Activated CD4-positive, alpha-beta T cell treated with anti-CD3 and anti-CD28 coated beads, Interleukin-2, amount 50 U/mL, for 1 hour (primary cell): ENCODE measurements at regions not wholly inside any gene's neighbourhood (a gene's known extent, or its start where the extent isn't known, plus 50 kb on each side); places are given as distances from the start of the nearest gene placed in this dataset.

Experiments used
- DNase-seq: peaks from one replicate; pipeline ENCODE4 v3.0.0-alpha.2; 2020

DNA sequence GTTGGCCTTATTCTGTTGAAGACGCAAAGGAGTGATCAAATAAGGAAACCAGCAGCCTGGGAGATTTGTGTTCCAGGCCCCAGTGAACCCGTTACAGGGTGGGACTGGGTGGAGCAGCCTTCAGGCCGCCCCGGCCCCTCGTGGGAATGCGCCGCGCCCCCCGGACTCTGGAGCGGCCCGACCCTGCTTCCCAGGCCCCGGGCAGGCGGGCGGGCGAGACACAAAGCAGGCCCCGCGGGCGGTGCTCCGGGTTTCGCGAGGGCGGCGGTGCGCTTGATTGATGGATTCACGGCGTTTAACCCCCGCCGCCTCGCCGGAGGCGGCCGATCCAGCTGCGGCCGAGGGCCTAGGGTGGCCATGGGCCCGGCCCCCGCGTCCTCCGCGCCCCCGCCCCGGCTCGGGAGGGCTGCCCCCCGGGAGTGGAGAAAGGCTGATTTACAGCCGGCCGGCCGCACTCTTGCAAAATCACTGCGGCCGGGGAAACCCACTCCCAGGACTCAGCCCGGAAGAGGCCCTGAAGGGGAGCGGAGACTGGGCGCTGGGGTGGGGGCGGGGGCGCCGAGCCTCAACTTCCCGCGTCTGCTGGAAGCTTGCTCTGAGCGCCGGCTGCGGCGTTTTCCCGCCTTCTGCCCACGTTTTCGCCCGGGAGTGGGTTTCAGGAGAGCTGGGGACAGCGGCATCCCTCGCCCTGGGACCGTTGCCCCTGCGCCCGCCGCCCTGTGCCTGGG, 299.6 kb upstream of the NFE2L3 start:
- no peak for DNase-seq

GRCh38 chr7:25852939-25853271, 299.1 kb upstream of the NFE2L3 start:
- DNase-seq = no peak

- no peak for DNase-seq
These were observed 298.7 kb upstream of the NFE2L3 start for GRCh38 chr7:25853314-25853713.

DNA sequence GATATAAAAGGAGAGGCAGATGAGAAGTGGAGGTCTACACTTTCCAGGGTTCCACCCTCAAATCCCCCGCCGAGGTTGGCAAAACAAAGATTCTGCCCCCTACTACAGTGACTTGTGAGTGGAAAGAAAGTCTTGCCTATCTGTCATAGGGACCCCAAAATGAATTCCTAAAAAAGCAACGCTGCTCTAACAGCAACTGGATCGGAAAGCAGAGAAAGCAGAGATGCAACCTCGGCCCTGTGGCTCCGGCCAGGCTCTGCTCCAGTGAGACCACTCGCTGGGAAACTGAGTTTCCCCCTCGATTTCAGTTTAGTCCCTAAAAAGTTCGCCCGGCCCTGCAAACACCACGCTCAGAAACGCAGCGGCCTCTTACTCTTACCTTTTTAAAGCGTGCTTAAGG, 297.9 kb upstream of the NFE2L3 start:
- DNase-seq = no peak

DNA sequence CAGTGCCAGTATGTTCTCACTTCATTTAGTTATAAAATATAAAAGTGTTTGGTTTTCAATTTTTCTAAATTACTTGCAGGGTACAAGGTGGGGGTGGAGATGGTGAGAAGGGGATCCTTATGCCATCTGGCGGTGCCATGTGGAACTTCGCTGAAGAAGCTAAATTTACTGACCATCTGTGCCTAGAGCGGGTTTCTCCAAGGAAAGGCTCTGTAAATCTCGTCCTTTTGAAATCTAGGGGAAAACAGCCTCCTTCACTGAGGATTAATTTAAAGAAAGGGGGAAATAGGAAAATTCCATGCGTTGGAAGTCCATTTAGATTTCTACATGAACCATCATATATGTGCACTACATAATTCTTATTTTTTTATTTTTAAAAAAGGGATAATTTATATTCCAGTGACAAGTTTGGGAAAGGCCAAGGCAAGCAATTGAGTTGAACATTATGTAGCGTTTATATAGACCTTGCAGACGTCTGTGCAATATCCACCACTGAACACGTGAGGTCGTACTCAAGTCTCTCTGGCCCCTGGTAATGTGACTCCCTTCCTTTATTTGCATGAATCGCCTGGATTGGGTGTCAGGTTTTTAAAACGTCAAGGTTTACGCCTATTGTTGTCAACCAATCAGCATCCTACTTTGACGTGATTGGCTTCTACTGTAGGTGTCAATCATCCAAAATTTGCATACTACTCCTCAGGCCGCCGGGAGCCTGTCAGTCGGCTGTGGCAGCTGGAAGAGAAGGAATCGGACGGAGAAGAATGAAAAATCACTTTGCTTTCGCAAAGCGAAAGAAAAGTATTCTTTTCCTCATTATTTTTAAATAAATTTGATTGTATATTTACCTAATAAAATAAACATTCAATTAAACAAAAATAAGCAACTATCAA, 297.1 kb upstream of the NFE2L3 start:
- DNase-seq = no peak

GRCh38 chr7:25855854-25856782, 295.9 kb upstream of the NFE2L3 start:
- no peak for DNase-seq

DNA sequence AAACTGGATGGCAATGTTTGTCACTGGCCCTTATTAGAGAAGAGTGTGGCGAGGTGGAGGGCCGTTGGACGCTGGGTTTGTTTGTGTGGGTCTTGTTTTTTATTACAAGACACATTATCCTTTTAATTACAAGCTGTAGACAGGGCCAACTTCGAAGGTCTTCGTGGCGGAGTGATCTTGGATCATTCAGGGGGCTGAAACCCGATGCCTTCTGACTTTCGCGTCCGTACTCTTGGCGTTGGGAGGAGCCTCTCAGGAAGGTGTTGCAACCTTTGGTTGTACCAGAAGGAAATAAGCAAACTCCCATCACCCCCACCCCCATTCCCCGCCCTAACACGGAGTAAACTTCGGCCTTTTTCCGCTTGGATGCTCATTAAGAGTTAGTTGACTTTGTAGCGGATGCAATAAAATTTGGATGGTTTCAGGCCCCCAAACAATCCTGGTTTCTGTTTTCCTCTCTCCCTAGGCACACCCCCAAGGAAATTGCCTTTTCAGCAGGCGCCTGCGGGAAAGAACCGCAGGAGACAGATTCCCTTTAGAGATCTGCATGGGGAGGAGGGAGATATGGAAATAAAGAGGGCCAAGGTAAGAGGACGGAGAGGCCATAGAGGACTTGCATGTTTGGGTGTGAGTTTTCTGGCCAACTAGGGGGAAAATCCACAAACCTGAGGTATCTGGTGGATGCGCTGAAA, 294.5 kb upstream of the NFE2L3 start:
- no peak for DNase-seq

DNA sequence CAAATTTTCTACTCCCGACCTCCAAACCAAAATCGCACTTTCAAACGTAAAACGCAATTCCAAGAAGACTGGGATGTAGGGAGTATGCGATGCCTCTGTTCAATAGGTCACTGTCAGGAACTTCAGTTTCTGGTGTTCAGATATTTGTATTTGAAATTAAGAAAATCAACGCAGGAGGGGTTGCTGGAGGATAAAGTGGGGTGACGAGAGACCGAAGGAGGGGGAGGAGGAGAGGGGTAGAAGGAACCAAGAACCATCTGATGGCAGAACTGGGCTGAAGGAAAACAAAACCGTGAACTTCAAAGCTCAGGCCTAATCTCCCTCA, 293.8 kb upstream of the NFE2L3 start:
- DNase-seq = no peak

DNA sequence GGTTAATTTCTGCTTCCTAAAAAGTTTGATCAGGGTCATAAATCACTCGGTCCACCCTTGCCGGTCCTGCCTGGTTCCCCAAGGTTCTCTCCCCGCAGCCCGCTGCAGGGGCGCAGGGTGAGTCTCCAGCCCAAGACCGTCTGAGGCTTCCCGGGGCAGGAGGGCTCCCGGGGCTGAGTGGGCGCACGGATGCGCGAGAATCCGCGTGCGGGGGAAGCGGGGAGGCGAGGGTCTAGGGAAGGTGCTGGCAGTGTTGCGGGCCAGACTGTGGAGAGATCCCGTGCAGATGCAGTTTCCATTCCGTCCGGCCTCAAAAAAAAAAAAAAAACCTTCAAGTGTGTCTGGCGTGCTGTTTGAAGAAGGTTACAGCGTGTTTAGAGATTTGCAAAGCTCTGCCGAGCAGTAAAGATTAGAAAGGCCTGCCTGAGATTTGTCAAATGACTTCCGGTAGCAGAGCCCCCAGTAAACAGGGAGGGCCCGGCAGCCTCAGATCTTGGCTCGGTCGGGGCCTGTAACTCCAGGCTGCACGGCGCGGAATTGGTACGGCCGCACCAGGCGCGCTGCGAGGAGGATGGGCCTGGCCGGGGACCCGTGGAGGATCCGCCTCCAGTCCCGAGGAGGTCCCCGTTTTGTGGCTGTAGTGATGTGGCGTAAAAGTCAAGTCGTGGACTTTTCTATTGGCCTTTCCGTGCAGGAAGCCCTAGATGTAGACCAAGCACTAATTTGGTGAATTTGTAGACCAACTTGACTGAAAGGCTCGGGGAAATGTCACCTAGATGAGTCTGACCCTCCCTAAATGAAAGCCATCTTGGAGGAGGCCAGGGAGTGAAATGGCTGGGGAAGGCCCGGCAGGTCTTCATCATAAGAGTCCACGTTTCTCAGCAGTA, 293.2 kb upstream of the NFE2L3 start:
- DNase-seq = no peak

- no peak for DNase-seq
These were observed 292.4 kb upstream of the NFE2L3 start for GRCh38 chr7:25859412-25860274.

DNA sequence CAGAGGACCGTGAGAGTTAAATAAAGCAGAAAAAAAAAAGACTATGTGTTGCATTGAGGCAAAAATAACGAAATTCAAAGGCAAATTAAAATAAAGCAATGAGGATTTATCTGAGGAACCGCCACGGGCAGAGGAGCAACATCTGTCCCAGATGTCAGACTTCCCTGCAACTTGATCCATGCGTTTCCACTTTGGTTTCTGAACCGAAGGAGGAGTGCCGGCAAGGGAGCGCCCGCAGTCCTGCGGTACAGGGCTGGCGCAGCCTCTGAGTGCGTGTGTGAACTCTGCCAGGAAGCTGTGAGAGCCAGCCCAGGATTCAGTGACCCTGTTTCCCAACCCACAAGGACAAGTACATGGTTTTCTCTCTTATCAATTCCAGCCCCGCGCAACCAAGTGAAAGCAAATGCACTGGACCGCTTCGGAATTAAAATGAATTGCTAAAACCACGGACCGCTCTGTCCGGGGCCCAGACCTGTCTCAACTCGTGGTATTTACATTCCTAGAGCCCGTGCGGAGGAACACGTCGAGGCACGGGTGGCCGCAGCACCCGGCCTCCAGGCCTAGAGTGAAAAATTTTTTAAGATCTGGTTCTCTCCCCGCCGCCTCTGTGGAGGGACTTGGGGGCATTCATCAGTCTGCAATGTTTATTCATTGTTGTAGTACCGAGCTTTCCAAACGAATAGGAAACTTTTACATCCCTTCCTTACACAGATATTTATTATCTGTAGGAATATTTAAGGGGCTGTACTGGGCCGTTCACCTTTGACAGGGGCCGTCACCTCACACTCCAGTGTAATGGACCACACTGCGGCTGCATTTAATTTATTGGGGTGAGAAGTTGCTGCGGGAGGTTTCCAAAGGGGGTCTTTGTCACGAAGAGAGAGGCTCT, 291.5 kb upstream of the NFE2L3 start:
- no peak for DNase-seq

GRCh38 chr7:25861164-25861496, 290.9 kb upstream of the NFE2L3 start:
- DNase-seq = no peak

GRCh38 chr7:25861601-25862260, 290.3 kb upstream of the NFE2L3 start:
- DNase-seq = no peak

DNA sequence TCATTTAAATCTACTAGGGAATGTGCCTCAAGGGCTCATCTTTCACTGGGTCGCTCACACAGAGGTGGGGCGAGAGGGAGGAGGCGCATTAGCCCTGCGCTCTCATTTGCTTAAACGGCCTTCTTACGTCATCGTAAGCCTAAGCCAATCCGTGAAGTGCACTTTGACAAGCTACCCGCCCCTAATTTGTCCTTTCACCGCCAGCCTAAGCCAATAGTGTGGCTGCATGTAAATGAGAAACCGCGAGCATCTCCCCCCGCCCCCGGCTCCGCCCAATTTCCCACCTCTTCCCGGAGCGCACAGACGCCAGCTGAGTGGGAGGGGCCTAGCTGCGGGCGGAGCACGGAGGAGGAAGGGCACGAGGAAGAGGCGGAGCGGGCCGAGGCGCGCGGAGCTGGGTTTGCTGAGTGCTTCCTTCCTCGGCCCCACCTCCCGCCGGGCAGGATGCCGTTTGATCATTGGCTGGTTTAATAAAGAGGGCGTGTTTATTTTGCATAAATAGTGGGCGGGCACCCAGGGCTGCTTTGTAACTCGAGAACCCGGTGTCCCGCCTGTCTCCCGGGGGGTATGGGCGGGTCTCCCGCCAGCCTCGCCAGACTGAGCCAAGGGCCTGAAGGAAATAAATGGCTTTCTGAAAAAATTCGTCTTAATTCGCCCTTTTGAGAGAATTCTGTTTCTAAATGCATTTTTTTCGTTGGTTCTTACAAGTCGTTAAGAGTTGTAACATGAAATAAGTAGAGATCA, 289.6 kb upstream of the NFE2L3 start:
- peak; percentile 56 for DNase-seq

- no peak for DNase-seq
These were observed 288.8 kb upstream of the NFE2L3 start for GRCh38 chr7:25863005-25863728.

GRCh38 chr7:25863729-25864110, 288.3 kb upstream of the NFE2L3 start:
- no peak for DNase-seq

- no peak for DNase-seq
These were observed 287.5 kb upstream of the NFE2L3 start for GRCh38 chr7:25864511-25864910.
